ENCODE measurements at regions not wholly inside any gene's neighbourhood (a gene's known extent, or its start where the extent isn't known, plus 50 kb on each side); places are given as distances from the start of the nearest gene placed in this dataset.
"Not testable (repeated sequence)": the region's sequence is repeated elsewhere in the genome, so short reads cannot be mapped to it uniquely, and the experiment has no call there.

GRCh38 chr4:38529189-38530115 lies 134.5 kb upstream of the KLF3 start:
- intact Hi-C loops (cut with DNase I) = no loop called here
- ATAC-seq (peak; percentile 76 to 89), DNase-seq (peak; percentile 66)

DNA sequence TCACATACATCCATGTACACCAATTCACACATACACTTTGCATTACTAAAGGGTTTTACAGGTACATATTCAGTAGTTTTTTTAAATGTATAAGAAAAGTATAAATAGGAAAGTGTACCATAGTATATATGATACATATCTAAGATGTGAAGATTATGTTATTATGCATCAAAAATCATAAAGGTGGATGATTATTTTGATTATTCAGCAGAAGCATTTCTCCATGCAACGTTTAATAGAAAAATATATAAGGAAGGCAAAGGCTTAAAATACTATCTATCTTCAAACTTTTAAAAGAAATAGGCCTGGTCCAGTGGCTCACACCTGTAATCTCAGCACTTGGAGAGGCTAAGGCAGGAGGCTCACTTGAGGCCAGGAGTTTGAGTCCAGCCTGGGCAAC lies 133.5 kb upstream of the KLF3 start:
- peaks cover 12% of the 10 kb centered on the region for H3K4me1 ChIP-seq
- intact Hi-C loops (cut with DNase I) = no loop called here
- DNase-seq (no peak), ATAC-seq (no peak)
- no peaks in the 10 kb centered on the region for H3K27me3 ChIP-seq (ENCODE audit: low read depth)
- no peaks in the 10 kb centered on the region for H3K9me3 ChIP-seq
- TF ChIP-seq, protein P1, sequence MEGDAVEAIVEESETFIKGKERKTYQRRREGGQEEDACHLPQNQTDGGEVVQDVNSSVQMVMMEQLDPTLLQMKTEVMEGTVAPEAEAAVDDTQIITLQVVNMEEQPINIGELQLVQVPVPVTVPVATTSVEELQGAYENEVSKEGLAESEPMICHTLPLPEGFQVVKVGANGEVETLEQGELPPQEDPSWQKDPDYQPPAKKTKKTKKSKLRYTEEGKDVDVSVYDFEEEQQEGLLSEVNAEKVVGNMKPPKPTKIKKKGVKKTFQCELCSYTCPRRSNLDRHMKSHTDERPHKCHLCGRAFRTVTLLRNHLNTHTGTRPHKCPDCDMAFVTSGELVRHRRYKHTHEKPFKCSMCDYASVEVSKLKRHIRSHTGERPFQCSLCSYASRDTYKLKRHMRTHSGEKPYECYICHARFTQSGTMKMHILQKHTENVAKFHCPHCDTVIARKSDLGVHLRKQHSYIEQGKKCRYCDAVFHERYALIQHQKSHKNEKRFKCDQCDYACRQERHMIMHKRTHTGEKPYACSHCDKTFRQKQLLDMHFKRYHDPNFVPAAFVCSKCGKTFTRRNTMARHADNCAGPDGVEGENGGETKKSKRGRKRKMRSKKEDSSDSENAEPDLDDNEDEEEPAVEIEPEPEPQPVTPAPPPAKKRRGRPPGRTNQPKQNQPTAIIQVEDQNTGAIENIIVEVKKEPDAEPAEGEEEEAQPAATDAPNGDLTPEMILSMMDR (IDR thresholded peaks at IDR 0.05) = no peak
- H3K27ac ChIP-seq = no peak overlapping the region
- H3K4me3 ChIP-seq = no peak overlapping the region
- H3K36me3 ChIP-seq = no peaks in the 10 kb centered on the region

More at GRCh38 chr4:38529189-38530115, 134.5 kb upstream of the KLF3 start:
- H3K4me3 ChIP-seq = no peak overlapping the region
- peak overlapping the region; percentile 84 for H3K27ac ChIP-seq
- H3K4me1 ChIP-seq = peaks cover 12% of the 10 kb centered on the region
- TF ChIP-seq, protein P1 (IDR thresholded peaks at IDR 0.05) = no peak
- no peaks in the 10 kb centered on the region for H3K9me3 ChIP-seq
- H3K27me3 ChIP-seq (ENCODE audit: low read depth) = no peaks in the 10 kb centered on the region
- H3K36me3 ChIP-seq = no peaks in the 10 kb centered on the region

DNA sequence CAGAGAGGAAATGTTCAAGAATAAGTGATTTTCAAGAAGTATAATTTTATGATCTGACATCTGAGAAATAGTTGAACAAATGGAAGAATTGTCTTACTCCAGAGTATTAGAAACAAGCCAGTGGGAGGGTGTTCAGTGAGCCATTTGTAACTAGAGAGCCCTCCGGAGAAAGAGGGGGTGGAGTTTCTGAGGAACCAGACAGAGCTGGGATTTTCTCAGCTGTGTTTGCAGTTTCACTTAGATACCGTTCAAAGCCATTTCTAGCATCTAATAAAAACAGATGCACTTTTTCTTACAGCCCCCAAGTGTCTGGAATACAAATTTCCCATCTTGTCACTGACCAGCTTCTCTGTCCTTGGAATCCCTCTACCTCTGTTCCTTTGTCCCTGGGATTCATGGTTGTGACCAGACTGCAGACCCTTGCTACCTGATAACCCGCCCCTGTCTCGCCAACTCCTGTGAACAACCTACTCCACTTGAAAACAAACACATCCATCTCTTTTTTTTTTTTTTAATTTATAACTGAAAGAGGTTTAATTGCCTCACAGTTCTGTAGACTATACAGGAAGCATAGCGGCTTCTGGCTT lies 132.8 kb upstream of the KLF3 start:
- DNase-seq (no peak), ATAC-seq (peak in 1 of 2 donors; percentile 30)
- TF ChIP-seq, protein P1 (IDR thresholded peaks at IDR 0.05) = no peak
- intact Hi-C loops (cut with DNase I) = no loop called here
- no peaks in the 10 kb centered on the region for H3K27me3 ChIP-seq (ENCODE audit: low read depth)
- H3K36me3 ChIP-seq = no peaks in the 10 kb centered on the region
- peaks cover 12% of the 10 kb centered on the region for H3K4me1 ChIP-seq
- H3K27ac ChIP-seq = no peak overlapping the region
- H3K4me3 ChIP-seq = no peak overlapping the region
- H3K9me3 ChIP-seq = no peaks in the 10 kb centered on the region

- H3K9me3 ChIP-seq = no peaks in the 10 kb centered on the region
- H3K4me3 ChIP-seq = no peak overlapping the region
- TF ChIP-seq, protein P1 (IDR thresholded peaks at IDR 0.05) = no peak
- H3K27ac ChIP-seq = no peak overlapping the region
- no peak for ATAC-seq
- intact Hi-C loops (cut with DNase I) = no loop called here
- no peak for DNase-seq
- H3K36me3 ChIP-seq = no peaks in the 10 kb centered on the region
- H3K27me3 ChIP-seq (ENCODE audit: low read depth) = no peaks in the 10 kb centered on the region
- peaks cover 12% of the 10 kb centered on the region for H3K4me1 ChIP-seq
These were observed 131.0 kb upstream of the KLF3 start for GRCh38 chr4:38532908-38533499.

DNA sequence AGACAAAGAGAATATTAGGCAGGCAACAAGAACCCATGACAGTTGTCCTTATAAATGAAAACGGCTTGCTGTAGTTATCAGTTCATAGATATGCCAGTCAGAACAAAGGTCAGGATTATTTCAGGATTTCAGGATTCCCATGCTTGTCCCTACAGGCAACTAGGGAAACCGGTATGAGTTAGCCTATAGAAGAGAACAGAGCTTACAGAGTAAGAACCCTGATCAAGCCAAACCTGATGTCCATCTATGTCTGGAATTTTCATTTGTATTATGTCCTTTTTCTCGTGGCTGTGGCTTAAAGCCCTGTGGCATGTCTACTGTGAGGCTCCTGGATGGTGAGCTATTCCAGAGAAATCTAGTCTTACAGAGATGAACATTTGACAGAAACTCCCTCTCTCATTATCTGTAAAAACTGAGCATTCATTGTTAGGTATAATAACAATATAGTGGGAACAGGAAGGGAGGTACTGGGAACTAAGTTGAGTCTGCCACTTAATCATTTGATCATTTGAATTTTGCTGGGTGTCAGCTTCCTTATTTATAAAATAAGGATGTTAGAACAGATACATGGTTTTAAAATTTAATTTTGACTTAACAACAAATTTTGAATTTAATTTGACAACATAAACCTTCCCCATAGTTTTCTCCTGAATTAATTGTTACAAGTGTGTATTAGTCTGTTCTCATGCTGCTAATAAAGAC lies 129.5 kb upstream of the KLF3 start:
- DNase-seq (no peak), ATAC-seq (no peak)
- no peaks in the 10 kb centered on the region for H3K36me3 ChIP-seq
- no peaks in the 10 kb centered on the region for H3K27me3 ChIP-seq (ENCODE audit: low read depth)
- no peak overlapping the region for H3K27ac ChIP-seq
- H3K4me3 ChIP-seq = no peak overlapping the region
- TF ChIP-seq, protein P1 (IDR thresholded peaks at IDR 0.05) = no peak
- intact Hi-C loops (cut with DNase I) = no loop called here
- no peaks in the 10 kb centered on the region for H3K9me3 ChIP-seq
- peaks cover 8% of the 10 kb centered on the region for H3K4me1 ChIP-seq

GRCh38 chr4:38535071-38535470 lies 128.9 kb upstream of the KLF3 start:
- H3K27ac ChIP-seq; ATAC-seq; H3K4me3 ChIP-seq; H3K4me1 ChIP-seq; H3K27me3 ChIP-seq (ENCODE audit: low read depth); DNase-seq; H3K36me3 ChIP-seq; H3K9me3 ChIP-seq; intact Hi-C loops (cut with DNase I): not testable (repeated sequence)

Data from lower lobe of right lung (tissue), 2 donors.